ENCODE measurements at regions not wholly inside any gene's neighbourhood (a gene's known extent, or its start where the extent isn't known, plus 50 kb on each side); places are given as distances from the start of the nearest gene placed in this dataset.

DNA sequence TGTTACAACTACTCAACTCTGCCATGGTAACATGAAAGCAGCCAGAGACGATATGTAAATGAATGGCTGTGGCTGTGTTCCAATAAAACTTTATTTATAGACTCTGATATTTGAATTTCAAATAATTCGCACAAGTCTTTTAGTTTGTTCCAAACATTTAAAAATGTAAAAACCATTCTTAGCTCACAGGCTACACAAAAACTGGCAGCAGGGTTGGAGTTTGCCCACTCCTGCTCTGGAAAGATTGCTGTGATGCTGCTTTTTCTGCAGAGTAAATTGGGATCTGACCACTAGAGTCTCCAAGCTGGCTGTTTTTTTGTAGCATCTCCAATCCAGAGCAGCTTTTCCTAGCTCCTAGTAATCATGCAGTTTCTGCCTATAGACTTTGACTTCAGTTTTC is 157.5 kb downstream of the CHRM3 start:
- in situ Hi-C loops (cut with MboI; ENCODE audit: low sequenced_read_pairs in 4 of 4), result no loop called here
- no peak for ATAC-seq

DNA sequence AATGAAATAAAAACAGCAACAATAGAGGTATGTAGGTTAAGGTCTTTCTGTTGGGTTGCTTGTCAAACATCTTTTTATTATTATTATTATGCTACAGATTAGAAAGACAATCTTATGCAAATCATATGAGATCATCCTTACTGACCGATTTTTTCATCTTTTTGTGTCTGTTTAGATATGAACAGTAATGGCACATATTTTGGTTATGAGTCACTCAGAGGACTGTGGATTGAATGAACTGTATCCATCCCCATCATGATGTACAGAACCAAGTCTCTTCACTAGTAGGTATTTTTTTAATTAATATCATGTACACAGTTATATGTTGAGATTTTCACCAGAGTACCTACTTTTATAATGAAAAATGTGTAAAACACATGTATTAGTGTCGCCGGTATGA is 159.1 kb downstream of the CHRM3 start:
- intact Hi-C loops (cut with DNase I; ENCODE audit: low total_unique reads) (no loop called here), in situ Hi-C loops (cut with MboI; ENCODE audit: low sequenced_read_pairs in 4 of 4) (no loop called here)
- TF ChIP-seq, protein P1, sequence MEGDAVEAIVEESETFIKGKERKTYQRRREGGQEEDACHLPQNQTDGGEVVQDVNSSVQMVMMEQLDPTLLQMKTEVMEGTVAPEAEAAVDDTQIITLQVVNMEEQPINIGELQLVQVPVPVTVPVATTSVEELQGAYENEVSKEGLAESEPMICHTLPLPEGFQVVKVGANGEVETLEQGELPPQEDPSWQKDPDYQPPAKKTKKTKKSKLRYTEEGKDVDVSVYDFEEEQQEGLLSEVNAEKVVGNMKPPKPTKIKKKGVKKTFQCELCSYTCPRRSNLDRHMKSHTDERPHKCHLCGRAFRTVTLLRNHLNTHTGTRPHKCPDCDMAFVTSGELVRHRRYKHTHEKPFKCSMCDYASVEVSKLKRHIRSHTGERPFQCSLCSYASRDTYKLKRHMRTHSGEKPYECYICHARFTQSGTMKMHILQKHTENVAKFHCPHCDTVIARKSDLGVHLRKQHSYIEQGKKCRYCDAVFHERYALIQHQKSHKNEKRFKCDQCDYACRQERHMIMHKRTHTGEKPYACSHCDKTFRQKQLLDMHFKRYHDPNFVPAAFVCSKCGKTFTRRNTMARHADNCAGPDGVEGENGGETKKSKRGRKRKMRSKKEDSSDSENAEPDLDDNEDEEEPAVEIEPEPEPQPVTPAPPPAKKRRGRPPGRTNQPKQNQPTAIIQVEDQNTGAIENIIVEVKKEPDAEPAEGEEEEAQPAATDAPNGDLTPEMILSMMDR (IDR thresholded peaks at IDR 0.05 in 4 of 5, conservative IDR thresholded peaks at IDR 0.05 in 1 of 5), result no peak
- TF ChIP-seq POLR2A (IDR thresholded peaks at IDR 0.05), result no peak
- no peaks in the 10 kb centered on the region for H3K36me3 ChIP-seq
- DNase-seq (no peak), ATAC-seq (no peak)
- H3K27ac ChIP-seq, result no peak overlapping the region
- no peaks in the 10 kb centered on the region for H3K9me3 ChIP-seq
- H3K27me3 ChIP-seq, result no peaks in the 10 kb centered on the region
- no peak overlapping the region for H3K4me3 ChIP-seq
- H3K4me1 ChIP-seq, result no peaks in the 10 kb centered on the region

More for the DNA sequence above, 157.5 kb downstream of the CHRM3 start:
- Histone ChIP-seq H3K4me1 (no peaks in the 10 kb centered on the region), H3K27me3 (no peaks in the 10 kb centered on the region), H3K27ac (no peak overlapping the region), H3K4me3 (no peak overlapping the region), H3K9me3 (no peaks in the 10 kb centered on the region), H3K36me3 (no peaks in the 10 kb centered on the region)
- no peak for TF ChIP-seq POLR2A (IDR thresholded peaks at IDR 0.05)
- TF ChIP-seq, protein P1 (IDR thresholded peaks at IDR 0.05 in 4 of 5, conservative IDR thresholded peaks at IDR 0.05 in 1 of 5), result no peak
- no peak for DNase-seq
- intact Hi-C loops (cut with DNase I; ENCODE audit: low total_unique reads), result no loop called here

DNA sequence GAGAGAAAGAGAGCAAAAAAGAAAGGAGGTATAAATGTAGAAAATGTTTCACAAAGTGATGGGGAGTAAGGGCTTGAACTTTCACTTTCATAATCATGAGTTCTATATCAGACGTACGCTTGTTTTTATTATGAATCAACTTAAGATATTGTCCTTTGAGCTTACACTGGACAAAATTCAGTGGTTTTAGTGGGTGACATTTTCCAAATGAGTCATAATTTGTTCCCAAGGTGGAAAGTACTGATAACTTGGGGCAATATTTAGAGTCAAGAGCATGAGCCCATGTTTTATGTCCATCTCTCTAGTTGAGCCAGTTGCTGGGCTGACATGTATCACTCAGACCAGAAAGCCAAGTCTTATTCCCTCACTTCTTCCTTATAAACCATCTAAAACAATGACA is 161.6 kb downstream of the CHRM3 start:
- ATAC-seq (no peak), DNase-seq (no peak)
- no peaks in the 10 kb centered on the region for H3K36me3 ChIP-seq
- no peaks in the 10 kb centered on the region for H3K4me1 ChIP-seq
- no peaks in the 10 kb centered on the region for H3K27me3 ChIP-seq
- no peak for TF ChIP-seq POLR2A (IDR thresholded peaks at IDR 0.05)
- TF ChIP-seq, protein P1 (IDR thresholded peaks at IDR 0.05 in 4 of 5, conservative IDR thresholded peaks at IDR 0.05 in 1 of 5), result no peak
- in situ Hi-C loops (cut with MboI; ENCODE audit: low sequenced_read_pairs in 4 of 4), result no loop called here
- intact Hi-C loops (cut with DNase I; ENCODE audit: low total_unique reads), result no loop called here
- no peaks in the 10 kb centered on the region for H3K9me3 ChIP-seq
- H3K27ac ChIP-seq, result no peak overlapping the region
- H3K4me3 ChIP-seq, result no peak overlapping the region

DNA sequence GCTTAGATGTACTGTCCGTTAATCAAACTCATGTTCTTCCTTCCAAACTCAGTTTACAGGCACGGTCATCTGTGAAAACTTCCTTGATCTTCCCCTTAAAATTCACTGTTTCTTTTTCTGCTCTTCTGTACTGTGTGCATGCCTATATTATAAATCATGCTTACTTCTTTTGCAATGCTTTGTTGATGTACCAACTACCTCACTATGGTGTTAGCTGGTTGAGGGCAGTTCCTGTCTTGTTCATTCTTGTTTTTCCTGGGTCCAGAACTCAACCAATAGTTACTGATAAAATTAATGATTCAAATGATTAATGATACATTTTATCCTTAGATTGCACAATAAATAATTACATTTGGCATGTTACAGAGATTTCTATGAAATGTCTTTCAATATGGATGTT is 163.8 kb downstream of the CHRM3 start:
- no peaks in the 10 kb centered on the region for H3K9me3 ChIP-seq
- no peak overlapping the region for H3K4me3 ChIP-seq
- no peaks in the 10 kb centered on the region for H3K27me3 ChIP-seq
- TF ChIP-seq, protein P1 (IDR thresholded peaks at IDR 0.05 in 4 of 5, conservative IDR thresholded peaks at IDR 0.05 in 1 of 5), result no peak
- no peak for TF ChIP-seq POLR2A (IDR thresholded peaks at IDR 0.05)
- H3K36me3 ChIP-seq, result no peaks in the 10 kb centered on the region
- in situ Hi-C loops (cut with MboI; ENCODE audit: low sequenced_read_pairs in 4 of 4), result no loop called here
- ATAC-seq (no peak), DNase-seq (no peak)
- no peak overlapping the region for H3K27ac ChIP-seq
- intact Hi-C loops (cut with DNase I; ENCODE audit: low total_unique reads), result no loop called here
- H3K4me1 ChIP-seq, result no peaks in the 10 kb centered on the region

DNA sequence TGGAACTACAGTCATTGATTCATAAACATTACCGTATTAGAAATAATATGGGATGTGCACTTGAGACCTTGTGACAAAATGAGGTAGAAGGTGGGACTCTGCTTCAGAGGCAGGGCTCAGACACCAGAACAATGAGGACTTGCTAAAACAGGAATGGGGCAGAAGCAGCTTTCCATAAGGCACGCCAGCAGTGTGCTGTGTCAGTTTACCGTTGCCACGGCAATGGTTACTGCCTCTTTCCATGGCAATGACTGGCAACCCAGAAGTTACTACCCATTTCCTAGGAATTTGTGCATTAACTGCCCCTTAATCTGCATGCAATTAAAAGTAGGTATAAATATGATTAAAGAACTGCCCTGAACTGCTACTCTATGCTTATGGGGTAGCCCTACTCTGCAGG is 169.0 kb downstream of the CHRM3 start:
- H3K36me3 ChIP-seq, result no peaks in the 10 kb centered on the region
- ATAC-seq (no peak), DNase-seq (no peak)
- TF ChIP-seq, protein P1 (IDR thresholded peaks at IDR 0.05 in 4 of 5, conservative IDR thresholded peaks at IDR 0.05 in 1 of 5), result no peak
- TF ChIP-seq POLR2A (IDR thresholded peaks at IDR 0.05), result no peak
- no peaks in the 10 kb centered on the region for H3K4me1 ChIP-seq
- no peaks in the 10 kb centered on the region for H3K27me3 ChIP-seq
- H3K9me3 ChIP-seq, result no peaks in the 10 kb centered on the region
- no peak overlapping the region for H3K4me3 ChIP-seq
- intact Hi-C loops (cut with DNase I; ENCODE audit: low total_unique reads), result no loop called here
- H3K27ac ChIP-seq, result no peak overlapping the region
- in situ Hi-C loops (cut with MboI; ENCODE audit: low sequenced_read_pairs in 4 of 4), result no loop called here

Data from gastrocnemius medialis (tissue), 4 donors.